DMS79 treated with DMSO at 0.1 percent for 48 hours (cell line): ENCODE measurements at regions not wholly inside any gene's neighbourhood (a gene's known extent, or its start where the extent isn't known, plus 50 kb on each side); places are given as distances from the start of the nearest gene placed in this dataset.

Experiments
- DNase-seq: peaks from one replicate; lab custom pipeline; 2025; lab: John Stamatoyannopoulos, UW

DNA sequence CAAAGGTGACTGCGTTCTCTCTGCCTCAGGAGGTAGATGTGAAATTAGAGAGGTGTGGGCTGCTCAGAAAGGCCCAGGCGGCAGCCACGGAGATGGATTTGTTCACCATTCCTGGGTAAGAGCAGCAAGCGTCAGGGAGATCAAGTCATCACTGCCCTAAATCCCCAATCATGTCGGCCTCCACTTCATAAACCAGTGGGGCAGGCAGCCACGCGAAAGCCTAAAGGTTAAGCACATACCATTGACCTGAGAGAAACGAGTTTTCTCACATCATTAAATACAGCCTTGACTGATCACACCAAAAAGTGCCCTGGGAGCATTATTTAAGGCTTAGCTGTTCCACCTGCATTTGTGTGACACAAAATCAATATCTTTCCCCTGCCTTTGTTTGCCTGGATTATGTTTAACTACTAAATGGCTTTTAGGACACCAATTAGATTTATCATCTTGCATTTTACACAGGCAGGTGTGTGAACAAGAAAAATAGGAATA lies 50.7 kb upstream of the FOXB1 start:
- peak; percentile 61 for DNase-seq

GRCh38 chr15:59952960-59953359 lies 51.2 kb upstream of the FOXB1 start:
- DNase-seq: no peak

DNA sequence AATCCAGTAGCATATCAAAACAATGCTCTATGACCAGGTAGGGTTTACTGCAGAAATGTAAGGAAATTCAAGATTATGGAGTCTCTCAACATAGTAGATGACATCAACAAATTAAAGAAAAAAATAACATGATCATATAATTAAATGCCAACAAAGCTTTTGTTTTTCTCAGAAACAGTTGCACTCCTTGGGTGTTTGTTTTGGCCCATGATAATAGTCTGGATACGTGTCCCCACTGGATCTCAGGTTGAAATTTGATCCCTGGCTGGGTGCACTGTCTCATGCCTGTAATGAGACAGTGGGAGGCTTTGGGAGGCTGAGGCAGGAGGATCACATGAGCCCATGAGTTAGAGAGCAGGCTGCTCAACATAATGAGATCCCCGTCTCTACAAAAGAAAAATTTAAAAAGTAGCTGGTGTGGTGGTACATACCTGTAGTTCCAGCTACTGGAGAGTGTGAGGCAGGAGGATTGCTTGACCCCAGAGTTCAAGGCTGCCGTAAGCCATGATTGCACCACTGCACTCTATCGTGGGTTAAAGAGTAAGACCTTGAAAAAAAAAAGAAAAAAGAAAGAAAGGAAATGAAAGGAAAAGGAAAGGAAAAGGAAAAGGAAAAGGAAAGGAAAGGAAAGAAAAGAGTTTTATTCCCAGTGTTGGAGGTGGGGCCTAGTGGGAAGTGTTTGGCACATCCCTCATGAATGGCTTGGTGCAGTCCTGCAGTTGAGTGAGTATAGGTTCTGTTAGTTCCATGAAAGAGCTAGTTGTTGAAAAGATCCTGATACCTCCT lies 53.3 kb upstream of the FOXB1 start:
- DNase-seq: no peak

DNA sequence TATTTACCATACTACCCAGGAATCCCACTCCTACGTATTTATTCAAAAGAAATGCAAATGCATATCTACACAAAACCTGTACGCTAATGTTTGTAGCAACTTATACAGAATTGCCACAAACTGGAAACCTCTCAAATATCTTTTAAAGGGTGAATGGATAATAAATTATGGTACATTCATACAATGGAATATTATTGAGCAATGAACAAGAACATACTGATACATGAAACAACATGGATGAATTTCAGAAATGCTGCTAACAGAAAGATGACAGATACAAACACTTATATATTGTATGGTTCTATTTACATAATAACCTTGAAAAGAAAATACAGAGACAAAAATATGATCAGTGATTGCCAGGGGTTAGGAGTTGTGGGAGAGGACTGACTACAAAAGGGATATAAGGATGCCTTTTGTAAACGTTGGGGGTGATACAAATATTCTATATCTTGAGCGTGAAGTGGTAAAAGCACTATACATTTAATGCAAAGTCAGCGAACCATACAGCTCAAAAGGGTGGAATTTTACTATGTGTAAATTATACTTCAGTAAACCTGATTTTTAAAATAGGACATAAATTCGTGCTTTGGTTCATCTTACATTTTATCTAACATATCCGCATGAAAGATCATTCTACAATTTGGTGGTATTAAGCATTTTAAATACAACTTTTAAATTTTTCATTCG lies 55.0 kb upstream of the FOXB1 start:
- no peak for DNase-seq

- no peak for DNase-seq
Measured at GRCh38 chr15:59946084-59946483, 58.0 kb upstream of the FOXB1 start.

DNA sequence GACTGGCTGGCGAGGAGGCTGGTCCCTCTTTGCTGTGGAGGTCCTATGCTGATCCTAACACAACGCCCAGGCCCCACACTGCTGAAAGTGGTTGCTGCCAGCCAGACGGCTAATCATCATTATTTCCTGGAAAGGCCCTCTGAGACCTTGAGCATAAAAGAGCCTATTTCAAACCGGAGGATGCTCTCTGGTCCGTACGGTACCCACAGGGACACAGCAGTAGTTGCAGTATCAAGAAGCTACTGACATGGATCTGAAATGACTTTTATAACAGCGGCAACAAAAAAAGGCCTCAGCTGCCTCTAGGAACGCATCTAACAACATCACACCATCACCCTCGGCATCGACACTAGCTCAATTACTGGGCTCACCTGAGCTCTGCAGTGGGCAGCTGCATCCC lies 59.1 kb upstream of the FOXB1 start:
- no peak for DNase-seq

DNA sequence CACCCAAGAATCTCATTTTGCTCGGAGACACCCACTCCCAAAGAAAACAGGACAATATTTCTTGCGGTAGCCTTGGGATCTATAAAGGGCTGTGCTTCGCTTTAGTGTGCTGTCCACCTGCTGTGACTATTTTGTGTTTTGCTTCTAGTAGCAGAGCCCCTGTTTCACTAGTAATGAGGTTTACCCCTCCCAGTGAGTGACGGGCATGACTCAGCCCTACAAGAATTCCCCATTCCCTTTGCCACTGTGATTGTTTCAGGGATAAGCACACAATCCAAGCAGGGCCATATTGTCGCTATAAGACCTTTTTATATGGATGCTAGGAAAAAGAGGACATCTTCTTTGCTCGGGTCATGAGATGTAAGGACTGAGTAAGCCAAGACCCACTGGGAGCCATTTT lies 62.5 kb upstream of the FOXB1 start:
- DNase-seq: no peak

- no peak for DNase-seq
Measured at GRCh38 chr15:59940928-59941327, 63.2 kb upstream of the FOXB1 start.

DNA sequence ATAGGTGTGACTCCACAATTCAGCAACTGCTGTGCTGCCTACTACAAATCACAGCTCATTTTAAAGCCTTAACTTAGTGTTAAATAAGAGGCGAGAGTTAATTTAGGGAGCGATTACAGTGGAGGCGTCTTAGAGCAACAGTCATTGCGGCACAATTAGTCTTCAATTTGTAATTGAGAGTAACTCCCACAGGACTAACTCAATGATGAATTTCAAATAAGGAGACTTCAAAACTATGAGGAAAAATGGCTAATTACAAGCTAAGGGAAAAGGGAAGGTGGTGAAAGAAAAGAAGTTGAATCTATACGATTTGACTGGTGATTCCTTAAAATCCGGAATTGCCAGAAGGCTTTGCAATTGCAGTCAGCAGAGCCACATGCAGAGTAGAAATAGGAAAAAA lies 63.7 kb upstream of the FOXB1 start:
- DNase-seq: no peak

- no peak for DNase-seq
Measured at GRCh38 chr15:59936741-59937140, 67.4 kb upstream of the FOXB1 start.

- DNase-seq: no peak
Measured at GRCh38 chr15:59933607-59934006, 70.5 kb upstream of the FOXB1 start.

DNA sequence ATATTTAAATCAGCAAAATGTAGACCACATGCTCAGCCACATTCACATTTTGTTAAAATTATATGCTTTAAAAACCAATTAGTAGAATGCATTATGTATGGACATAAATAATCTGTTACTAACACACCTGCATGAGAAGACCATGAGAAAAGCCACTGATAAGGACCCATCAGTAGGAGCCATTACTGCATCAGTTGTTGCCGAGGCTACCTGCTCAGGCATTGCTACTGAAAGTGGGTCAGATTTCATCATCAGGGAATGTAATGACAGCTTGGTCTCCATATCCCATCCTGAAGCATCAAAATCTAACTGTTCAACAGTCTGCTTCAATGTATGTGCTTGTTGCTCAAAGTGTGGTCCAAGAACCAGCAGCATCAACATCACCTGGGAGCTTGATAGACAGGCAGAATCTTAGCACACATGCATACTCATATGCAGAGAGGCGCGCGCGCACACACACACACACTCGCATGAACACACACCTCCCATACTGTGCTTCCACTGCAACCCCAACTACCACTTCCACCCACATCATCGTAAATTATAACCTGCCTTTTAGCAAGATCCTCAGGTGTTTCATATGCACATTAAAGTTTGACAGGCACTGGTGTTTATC lies 72.4 kb upstream of the FOXB1 start:
- no peak for DNase-seq

GRCh38 chr15:59924812-59925522 lies 79.1 kb upstream of the FOXB1 start:
- peak; percentile 54 for DNase-seq

- DNase-seq: peak; percentile 17
Measured at GRCh38 chr15:59924096-59924495, 80.0 kb upstream of the FOXB1 start.

- DNase-seq: peak; percentile 3
Measured at GRCh38 chr15:59923508-59923907, 80.6 kb upstream of the FOXB1 start.

- DNase-seq: no peak
Measured at GRCh38 chr15:59918994-59919951, 84.8 kb upstream of the FOXB1 start.

- DNase-seq: peak; percentile 46
Measured at GRCh38 chr15:59917504-59918157, 86.5 kb upstream of the FOXB1 start.

- DNase-seq: no peak
Measured at GRCh38 chr15:59906046-59906445, 98.1 kb upstream of the FOXB1 start.

DNA sequence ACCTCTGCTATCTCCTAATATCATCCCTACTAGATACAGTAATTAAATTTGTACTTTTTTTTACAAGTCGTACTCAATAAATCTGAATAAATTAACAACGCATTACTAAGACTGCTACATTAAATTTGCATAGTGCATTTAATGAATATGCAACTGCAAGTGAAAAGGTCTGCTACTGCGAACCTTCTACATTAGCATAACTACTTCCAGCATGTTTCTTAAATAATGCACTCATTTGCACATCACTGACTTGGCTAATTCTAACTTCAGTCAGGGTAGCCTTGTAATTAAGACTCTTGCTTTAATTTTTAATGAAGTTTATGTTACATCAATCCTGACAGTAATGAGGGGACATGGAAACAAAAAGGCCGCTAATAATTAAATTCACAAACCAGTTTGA lies 98.9 kb upstream of the FOXB1 start:
- DNase-seq: no peak

DNA sequence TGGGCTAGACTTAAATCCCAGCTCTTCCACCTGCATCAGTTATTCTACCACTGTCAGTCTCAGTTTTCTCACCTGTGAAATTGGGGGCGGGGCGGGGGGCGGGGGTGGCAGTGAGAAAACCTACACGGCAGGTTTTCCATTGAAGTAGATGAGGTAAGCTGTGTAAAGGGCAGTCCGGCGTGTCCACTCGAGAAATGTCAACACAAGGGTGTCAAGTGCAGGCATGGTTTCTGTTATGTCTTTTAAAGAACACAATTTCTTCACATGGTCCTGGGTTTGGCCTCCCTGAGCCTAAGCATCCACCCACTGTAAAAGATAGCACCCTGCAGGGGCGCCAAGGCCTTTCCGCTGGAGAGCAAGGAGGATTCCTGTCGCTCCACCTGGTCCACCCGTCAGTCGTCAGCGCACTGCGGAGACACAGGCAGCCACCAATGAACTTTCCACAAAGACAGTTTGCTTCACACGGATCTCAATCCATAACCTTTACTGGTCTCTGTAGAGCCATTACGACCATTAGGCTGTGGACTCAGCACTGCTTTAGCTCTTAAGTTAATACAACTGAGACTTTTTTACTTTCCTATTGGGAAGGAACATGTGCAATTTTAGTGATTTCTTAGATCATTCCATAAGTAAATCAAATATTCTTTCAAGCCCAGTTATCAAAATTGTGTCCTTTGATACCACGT lies 99.5 kb upstream of the FOXB1 start:
- DNase-seq: no peak
